DOHH2 (cell line): ENCODE measurements at regions not wholly inside any gene's neighbourhood (a gene's known extent, or its start where the extent isn't known, plus 50 kb on each side); places are given as distances from the start of the nearest gene placed in this dataset.

Experiments
- H3F3A ChIP-seq: fragments of 200-600 bp; sonication (generic), shearing (Covaris generic); 2 replicates; pipeline ENCODE4 v1.6.0; 2016; ENCODE audit warnings: antibody characterized with exemption, mild to moderate bottlenecking; ENCODE audit not compliant: control insufficient read depth, insufficient read depth
- H3K27ac ChIP-seq: fragments of 200-600 bp; sonication (generic); 2 replicates; pipeline ENCODE4 v1.5.1; 2014; ENCODE audit warnings: low read depth, mild to moderate bottlenecking, low read length, moderate library complexity
- H3K27me3 ChIP-seq: fragments of 200-600 bp; sonication (generic); 2 replicates; pipeline ENCODE4 v1.6.1; 2014; ENCODE audit warnings: mild to moderate bottlenecking, low read length, mixed read lengths; ENCODE audit not compliant: control insufficient read depth
- H3K36me3 ChIP-seq: fragments of 200-600 bp; sonication (generic); 2 replicates; pipeline ENCODE4 v1.6.1; 2014; ENCODE audit warnings: mild to moderate bottlenecking, low read length, moderate library complexity, mixed read lengths; ENCODE audit not compliant: control insufficient read depth
- H3K4me1 ChIP-seq: fragments of 200-600 bp; sonication (generic); 2 replicates; pipeline ENCODE4 v1.6.1; 2014; ENCODE audit warnings: mild to moderate bottlenecking, low read length, mixed read lengths; ENCODE audit not compliant: control insufficient read depth
- H3K4me2 ChIP-seq: fragments of 200-600 bp; sonication (generic); 2 replicates; pipeline ENCODE4 v1.6.0; 2014; ENCODE audit warnings: mild to moderate bottlenecking, low read length, moderate library complexity
- H3K4me3 ChIP-seq: fragments of 200-600 bp; sonication (generic); 2 replicates; pipeline ENCODE4 v1.5.1; 2014; ENCODE audit warnings: mild to moderate bottlenecking, low read length, mixed read lengths
- H3K79me2 ChIP-seq: fragments of 200-600 bp; sonication (generic); 2 replicates; pipeline ENCODE4 v1.6.1; 2014; ENCODE audit warnings: mild to moderate bottlenecking, low read length, mixed read lengths; ENCODE audit not compliant: control insufficient read depth
- H3K9me2 ChIP-seq: fragments of 200-600 bp; sonication (generic); replicated peaks from 2 replicates; pipeline ENCODE4 v1.6.1; 2014; ENCODE audit warnings: mild to moderate bottlenecking, low read length, mixed read lengths; ENCODE audit not compliant: control insufficient read depth
- H3K9me3 ChIP-seq: fragments of 200-600 bp; sonication (generic); 2 replicates; pipeline ENCODE4 v1.6.1; 2014; ENCODE audit warnings: antibody characterized with exemption, low read length, mixed read lengths; ENCODE audit not compliant: control insufficient read depth, insufficient read depth
- H4K20me1 ChIP-seq: fragments of 200-600 bp; sonication (generic); 2 replicates; pipeline ENCODE4 v1.6.0; 2014; ENCODE audit warnings: low read depth, mild to moderate bottlenecking, antibody characterized with exemption, low read length, moderate library complexity; ENCODE audit not compliant: control insufficient read depth, insufficient read depth
- CTCF ChIP-seq: fragments of 200-600 bp; sonication (generic); IDR thresholded peaks from one replicate; pipeline ENCODE4 v1.5.1; 2014; ENCODE audit warnings: antibody characterized with exemption, mild to moderate bottlenecking, low read depth, low read length; ENCODE audit not compliant: poor library complexity, severe bottlenecking
- EZH2phosphoT487 ChIP-seq: fragments of 200-600 bp; sonication (generic); IDR thresholded peaks from 2 replicates; pipeline ENCODE4 v1.6.1; 2017; ENCODE audit warnings: borderline replicate concordance, mild to moderate bottlenecking, antibody characterized with exemption, low read length, moderate library complexity, mixed read lengths

- peaks cover 6% of the 10 kb centered on the region for H3F3A ChIP-seq
- no peak overlapping the region for H3K27ac ChIP-seq
- TF ChIP-seq CTCF, result no peak
- TF ChIP-seq EZH2phosphoT487, result no peak
- H3K4me1 ChIP-seq, result peaks cover 26% of the 10 kb centered on the region
- H3K27me3 ChIP-seq, result no peaks in the 10 kb centered on the region
- no peak overlapping the region for H3K4me3 ChIP-seq
- no peak overlapping the region for H3K4me2 ChIP-seq
- H4K20me1 ChIP-seq, result no peaks in the 10 kb centered on the region; the same call in 1 of the 2 replicates
- peaks cover 43% of the 10 kb centered on the region for H3K36me3 ChIP-seq
- H3K79me2 ChIP-seq, result peaks cover 50% of the 10 kb centered on the region
- no peaks in the 10 kb centered on the region for H3K9me3 ChIP-seq
- H3K9me2 ChIP-seq, result no peaks in the 10 kb centered on the region
These were observed 192.7 kb upstream of the TOPAZ1 start for GRCh38 chr3:44048949-44049348.

GRCh38 chr3:44050101-44050500 is 191.6 kb upstream of the TOPAZ1 start:
- H3K4me3 ChIP-seq, result no peak overlapping the region
- no peak overlapping the region for H3K4me2 ChIP-seq
- peaks cover 15% of the 10 kb centered on the region for H3K4me1 ChIP-seq
- no peaks in the 10 kb centered on the region for H3K9me3 ChIP-seq
- H3K36me3 ChIP-seq, result peaks cover 43% of the 10 kb centered on the region
- no peak overlapping the region for H3K27ac ChIP-seq
- no peaks in the 10 kb centered on the region for H3K9me2 ChIP-seq
- peaks cover 6% of the 10 kb centered on the region for H3F3A ChIP-seq
- no peak for TF ChIP-seq CTCF
- TF ChIP-seq EZH2phosphoT487, result no peak
- H3K27me3 ChIP-seq, result no peaks in the 10 kb centered on the region
- no peaks in the 10 kb centered on the region; the same call in 1 of the 2 replicates for H4K20me1 ChIP-seq
- H3K79me2 ChIP-seq, result peaks cover 44% of the 10 kb centered on the region

GRCh38 chr3:44050867-44051266 is 190.8 kb upstream of the TOPAZ1 start:
- no peak for TF ChIP-seq EZH2phosphoT487
- TF ChIP-seq CTCF, result no peak
- H3K9me3 ChIP-seq, result no peaks in the 10 kb centered on the region
- no peak overlapping the region for H3K4me3 ChIP-seq
- H3K4me2 ChIP-seq, result no peak overlapping the region
- peaks cover 7% of the 10 kb centered on the region for H3K4me1 ChIP-seq
- no peaks in the 10 kb centered on the region for H3K9me2 ChIP-seq
- H3K36me3 ChIP-seq, result peaks cover 43% of the 10 kb centered on the region
- no peak overlapping the region for H3K27ac ChIP-seq
- no peaks in the 10 kb centered on the region for H3K27me3 ChIP-seq
- H3F3A ChIP-seq, result no peaks in the 10 kb centered on the region
- no peaks in the 10 kb centered on the region; the same call in 1 of the 2 replicates for H4K20me1 ChIP-seq
- H3K79me2 ChIP-seq, result peaks cover 41% of the 10 kb centered on the region

GRCh38 chr3:44055951-44056350 is 185.7 kb upstream of the TOPAZ1 start:
- Histone ChIP-seq H3F3A (no peaks in the 10 kb centered on the region), H4K20me1 (peaks cover 7% of the 10 kb centered on the region; the same call in 1 of the 2 replicates), H3K9me3 (no peaks in the 10 kb centered on the region), H3K79me2 (peaks cover 45% of the 10 kb centered on the region), H3K36me3 (peaks cover 4% of the 10 kb centered on the region; the same call in 1 of the 2 replicates), H3K4me2 (no peak overlapping the region), H3K27me3 (no peaks in the 10 kb centered on the region), H3K4me3 (no peak overlapping the region), H3K9me2 (no peaks in the 10 kb centered on the region), H3K27ac (no peak overlapping the region), H3K4me1 (peaks cover 35% of the 10 kb centered on the region)
- TF ChIP-seq CTCF (no peak), EZH2phosphoT487 (no peak)
